Ecto neural progenitor cell (in vitro differentiated cells): ENCODE measurements at regions not wholly inside any gene's neighbourhood (a gene's known extent, or its start where the extent isn't known, plus 50 kb on each side); places are given as distances from the start of the nearest gene placed in this dataset.
"Not testable (repeated sequence)": the region's sequence is repeated elsewhere in the genome, so short reads cannot be mapped to it uniquely, and the experiment has no call there.

Experiments used
- DNase-seq: peaks from one replicate; pipeline ENCODE4 v3.0.0-alpha.2; 2018; ENCODE audit warnings: low spot score

DNA sequence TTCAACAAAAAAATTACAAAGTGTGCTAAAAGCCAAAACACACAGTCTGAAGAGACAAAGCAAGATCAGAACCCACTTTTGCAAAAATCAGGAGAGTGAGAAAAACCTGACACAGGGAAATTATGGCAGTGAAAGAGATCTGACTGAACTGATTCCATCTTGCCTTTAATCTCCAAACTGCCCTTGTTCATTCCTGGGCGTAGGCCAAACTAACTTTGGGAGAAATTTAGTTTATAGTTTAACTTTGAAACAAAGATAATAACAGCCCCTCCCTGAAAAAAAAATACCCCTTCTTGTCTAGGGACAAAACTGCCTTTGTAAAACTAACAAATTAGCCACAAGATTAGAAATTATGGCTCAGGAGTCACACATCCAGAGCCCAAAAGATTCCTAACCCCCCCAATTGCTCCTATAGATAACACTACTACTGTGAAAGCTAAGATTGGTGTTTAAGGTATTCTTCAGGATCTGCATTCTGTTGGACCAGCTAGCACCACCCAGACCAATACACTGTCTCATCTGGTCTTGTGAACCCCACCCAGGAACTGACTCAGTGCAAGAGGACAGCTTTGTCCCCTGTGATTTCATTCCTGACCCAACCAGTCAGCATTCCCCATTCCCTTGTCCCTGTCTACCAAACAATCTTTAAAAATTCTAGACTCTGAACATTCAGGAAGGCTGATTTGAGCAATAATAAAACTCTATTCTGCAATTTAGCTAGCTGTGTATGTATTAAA is 226.1 kb upstream of the SH3BP4 start:
- peak; percentile 12 for DNase-seq

DNA sequence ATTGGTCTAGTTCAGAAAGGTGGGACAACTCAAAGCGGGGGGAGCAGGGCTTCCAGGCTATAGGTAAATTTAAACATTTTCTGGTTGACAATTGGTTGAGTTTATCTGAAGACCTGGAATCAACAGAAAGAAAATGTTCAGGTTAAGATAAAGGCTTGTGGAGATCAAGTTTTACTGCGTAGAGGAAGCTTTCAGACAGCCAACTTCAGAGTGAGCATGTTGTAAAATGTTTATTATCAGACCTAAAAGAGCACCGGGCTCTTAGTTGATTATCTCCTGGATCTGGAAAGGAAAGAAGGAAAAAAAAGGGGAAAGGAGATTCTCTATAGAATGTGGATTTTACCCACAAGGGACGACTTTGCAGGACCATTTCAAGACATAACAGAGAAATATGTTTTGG is 227.0 kb upstream of the SH3BP4 start:
- no peak for DNase-seq

DNA sequence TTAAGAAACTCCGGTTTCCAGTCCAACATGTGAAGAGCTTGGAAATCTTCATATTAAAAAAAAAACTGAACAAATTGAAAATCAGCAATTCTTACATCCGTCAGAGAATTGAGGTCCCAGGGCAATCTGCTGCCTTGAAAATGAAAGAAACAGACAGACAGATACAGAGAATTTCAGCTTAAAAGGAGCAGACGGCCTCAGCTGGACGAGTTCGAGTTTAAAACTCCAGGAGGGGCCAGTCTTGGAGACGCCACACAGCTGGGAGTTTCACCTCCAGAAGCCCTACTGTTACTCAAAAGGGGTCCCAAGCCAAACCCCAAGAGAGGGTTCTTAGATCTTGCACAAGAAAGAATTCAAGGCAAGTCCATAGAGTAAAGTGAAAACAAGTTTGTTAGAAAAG is 226.5 kb upstream of the ARL4C start:
- DNase-seq, result peak; percentile 23

DNA sequence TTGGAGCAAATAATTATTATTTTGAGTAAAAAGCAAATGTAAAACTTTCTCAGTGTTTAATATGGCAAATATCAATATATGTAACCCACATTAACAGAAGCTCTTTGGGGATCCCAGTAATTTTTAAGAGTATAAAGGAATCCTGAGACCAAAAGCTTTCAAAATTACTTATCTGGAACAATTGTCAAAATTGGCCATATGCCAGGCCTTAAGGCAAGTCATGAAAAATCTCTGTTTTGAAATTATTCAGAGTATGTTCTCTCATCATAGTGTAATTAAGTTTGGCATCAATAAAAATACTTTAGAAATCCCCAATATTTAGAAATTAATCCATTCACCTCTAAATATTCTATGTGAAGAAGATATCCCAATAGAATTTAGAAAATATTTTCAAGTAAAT is 225.3 kb upstream of the ARL4C start:
- no peak for DNase-seq

DNA sequence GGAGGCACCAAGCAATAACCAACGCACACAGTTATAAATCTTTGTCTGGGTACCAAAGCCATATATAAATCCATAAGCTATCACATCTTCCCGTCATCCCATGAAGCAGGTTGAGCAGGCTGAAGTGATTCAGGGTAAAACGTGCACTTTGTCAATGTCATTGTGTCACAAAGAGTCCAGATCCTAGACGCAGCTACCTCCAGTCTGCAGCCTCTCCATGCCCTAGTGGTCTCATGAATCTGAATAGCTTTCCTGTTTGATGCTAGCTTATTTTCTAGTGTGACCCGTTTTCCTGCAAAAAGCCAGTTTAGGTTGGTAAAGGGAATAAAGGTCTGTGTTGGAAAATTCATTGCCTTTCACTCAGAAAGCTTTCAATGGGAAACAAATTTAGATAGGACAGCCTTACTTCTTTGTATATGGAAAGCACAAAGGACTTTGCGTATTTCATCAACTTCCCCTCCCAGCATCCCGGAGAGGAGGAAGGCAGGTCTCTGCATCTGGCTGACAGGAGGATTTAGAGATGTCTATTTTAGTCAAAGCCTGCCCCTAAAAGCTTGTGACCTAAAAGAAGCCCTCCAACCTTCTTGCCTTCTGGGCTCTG is 222.3 kb upstream of the ARL4C start:
- DNase-seq, result no peak

DNA sequence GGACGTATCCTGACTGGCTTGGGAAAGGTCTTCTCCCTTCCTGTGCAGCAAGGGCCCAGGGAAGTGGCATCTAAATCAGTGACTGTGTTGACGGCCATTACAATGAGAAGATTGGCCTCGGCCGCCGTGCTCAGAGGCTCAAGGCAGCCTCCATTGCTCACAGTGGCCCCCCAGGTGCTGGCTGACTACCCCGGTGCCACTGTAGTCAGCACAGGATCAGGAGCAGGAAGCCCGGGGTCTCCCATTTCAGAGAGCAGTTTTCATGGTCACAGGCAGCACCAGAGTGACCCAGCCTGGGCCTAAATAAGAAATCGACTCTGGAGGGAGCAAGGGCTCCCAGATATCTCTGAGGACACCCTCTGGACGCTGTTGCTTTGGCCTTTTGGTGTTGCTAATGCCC is 219.4 kb upstream of the ARL4C start:
- DNase-seq, result no peak

DNA sequence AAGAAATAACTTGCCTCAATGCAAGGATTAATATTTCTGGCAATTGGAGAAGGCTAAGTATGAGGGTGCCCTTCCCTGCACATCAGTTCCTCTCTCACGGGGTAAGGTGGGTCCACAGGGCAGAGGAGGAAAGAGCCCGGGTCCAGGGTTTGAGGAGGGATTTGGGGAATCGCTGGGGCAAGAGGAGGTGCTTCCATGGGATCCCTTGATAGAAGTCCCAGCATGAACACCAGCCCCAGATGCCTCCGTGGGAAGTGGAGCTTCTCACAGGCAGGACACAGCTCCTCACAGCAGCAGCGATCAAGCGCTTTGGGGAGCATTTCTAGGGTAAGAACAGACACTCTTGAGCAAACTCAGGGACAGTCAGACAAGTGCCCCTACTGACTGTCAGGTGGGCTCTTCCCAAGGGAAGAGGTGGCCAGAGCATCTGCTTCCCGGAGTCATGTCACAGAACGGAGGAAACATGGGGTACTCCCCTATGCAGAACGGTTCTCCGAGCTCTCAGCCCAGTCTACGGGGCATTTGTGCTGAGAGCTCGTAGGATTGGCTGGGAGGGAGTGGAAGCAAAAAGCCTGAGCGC is 218.9 kb upstream of the ARL4C start:
- DNase-seq, result peak; percentile 36

DNA sequence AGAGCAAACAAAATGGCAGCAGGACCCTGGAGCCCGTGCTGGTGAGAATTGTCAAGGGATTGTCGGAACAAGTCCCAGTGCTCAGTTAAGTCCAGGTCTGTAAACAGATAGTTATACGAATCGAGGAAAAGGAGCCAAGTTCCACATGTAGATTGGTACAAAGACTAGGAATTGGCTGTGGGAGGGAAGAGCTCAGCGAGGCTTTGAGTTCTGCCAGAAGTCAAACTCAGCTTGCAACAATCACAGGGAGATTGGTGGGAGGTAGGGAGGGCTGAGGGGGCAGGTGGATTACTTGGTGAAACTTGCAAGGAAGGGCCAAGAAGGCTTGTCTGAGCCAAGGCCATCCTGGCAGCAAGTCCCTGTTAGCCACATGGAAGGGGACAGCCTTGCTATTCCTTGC is 217.8 kb upstream of the ARL4C start:
- DNase-seq, result peak; percentile 24

DNA sequence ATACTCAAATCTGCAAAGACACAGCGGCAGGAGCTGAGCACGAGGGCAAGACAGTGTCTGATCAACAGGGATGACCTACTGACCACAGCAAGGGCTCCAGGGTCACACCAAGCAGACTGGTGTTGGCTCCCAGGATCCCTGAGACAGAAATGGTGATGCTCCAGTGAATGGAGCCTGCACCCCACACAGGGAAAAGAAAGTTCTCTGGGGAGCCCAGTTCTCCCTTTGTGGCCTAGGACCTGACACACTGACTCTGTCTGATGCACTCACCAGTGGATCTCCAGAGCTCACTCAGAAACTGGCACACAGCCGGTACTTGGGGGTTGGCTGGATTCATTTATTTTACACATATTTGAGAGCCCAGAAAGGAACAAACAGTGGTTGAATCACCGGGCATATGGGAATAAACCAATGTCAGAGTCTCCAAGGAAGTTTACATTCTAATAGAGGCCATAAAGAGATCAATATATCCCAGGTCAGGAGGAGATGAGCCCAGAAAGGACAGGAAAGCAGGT is 215.6 kb upstream of the ARL4C start:
- DNase-seq, result peak; percentile 24

DNA sequence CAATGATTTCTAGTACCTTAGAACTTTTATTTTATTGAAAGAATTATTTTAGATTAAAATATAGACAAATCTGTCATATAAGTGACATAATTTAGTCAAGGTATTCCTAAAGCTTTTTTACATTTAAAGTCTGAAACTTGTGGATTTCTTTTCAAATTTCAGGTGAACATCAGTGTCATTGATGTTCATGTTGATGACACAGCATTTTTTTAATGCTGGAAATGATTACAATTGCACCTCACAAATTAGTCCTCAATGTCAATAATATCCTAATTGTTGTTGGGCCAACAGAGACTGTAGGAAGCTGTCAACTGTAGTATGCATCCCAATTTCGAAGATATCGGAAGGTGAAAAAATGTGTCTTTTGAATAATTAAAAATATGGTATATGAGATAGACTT is 214.4 kb upstream of the ARL4C start:
- no peak for DNase-seq

DNA sequence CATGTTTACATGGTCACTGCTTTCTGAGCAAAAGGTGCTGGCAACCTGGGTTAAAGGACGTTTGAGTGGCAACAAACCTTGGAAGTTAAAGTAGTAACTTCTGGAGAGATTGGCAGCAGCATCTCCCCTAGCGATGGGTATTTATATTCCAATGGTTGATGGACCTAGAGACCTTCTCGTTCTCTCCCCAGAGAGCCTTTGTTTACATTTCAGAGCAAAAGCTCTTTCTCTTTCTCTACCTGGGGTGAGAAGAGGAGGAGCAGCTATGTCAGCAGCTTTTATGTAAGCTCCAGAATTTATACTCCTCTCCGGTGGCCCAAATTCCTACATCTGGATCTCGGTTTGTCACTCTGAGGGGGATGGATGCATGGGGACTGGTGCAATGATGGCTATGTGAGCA is 213.7 kb upstream of the ARL4C start:
- no peak for DNase-seq

DNA sequence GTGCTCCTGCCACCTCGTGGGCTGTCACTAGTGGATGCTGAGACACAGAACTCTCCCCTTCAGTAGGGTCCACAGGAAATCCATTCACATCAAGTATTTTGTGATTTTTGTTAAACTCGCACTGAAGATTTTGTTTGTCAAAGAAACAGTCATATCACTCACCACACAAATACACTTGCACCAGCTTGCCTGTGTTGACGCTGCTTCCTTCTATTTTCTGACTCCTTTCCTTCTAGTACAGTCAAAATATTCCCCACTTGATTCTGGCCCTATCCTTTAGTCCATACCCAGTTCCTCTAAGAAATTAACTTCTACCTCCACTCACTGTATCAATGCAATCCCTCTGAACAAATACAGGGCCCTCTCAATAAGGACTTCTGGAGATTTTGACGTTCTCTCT is 213.2 kb upstream of the ARL4C start:
- DNase-seq, result no peak

DNA sequence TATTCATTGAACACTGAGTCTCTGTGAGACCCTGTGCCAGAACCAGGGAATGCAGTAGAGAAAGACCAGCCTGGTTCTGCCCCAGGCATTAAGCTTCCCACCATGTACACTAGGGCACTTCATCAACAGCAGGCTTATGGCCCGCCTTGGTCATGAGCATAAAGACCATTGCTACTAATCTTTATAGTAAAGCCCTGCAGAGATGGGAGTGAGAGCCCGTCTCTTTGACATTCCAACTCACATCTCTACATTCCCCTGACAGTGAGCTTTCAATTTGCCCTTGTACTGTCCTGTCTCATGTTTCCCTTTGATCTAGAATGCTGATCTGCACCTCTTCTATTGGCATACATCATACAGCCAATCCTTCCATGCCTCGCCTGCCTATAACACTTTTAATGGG is 211.8 kb upstream of the ARL4C start:
- peak; percentile 21 for DNase-seq

DNA sequence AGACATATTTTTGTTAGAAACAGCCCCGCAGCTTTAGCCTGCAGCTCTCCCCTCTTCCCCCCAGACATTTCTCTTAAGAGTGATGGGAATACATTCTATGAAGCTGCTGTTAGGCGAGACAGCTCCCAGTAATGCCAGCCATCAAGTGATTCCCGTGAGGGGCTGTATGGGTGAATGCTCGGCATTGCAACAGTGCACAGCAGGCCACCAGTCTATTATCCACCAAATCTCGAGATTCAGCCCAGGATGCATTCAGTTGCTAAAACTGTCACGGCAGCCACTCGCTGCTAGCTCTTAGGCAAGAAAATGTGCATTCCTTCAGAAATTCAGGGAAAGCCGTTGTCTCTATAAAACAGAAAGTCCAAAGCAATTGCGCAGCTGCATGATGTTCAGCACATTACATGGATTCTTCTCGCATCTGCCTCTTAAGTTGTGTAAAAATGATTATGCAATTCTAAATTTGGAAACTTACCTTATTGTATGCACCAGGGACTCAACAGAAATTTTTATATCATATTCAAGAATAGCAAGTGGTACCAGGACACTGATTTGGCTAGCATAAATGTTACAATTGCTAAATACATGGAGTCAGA is 211.3 kb upstream of the ARL4C start:
- peak; percentile 43 for DNase-seq

DNA sequence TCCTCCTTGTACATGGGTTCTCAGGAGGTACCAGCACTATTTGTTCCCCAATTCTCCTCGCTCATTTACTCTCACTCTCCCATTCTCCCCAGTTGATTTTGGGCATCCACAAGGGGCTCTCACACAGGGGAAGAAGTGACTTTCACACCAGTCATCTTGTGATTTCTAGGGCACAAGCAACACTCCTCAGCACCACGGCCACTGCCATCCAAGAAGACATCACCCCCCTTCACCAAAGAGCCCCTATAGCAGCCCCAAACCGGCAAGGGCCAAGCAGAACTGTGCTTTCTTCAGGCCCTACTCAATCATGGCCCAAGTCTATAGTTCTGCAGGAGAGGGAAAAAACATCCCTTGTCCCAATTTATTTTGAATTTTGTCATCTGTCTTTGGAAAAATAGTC is 209.2 kb upstream of the ARL4C start:
- DNase-seq, result peak; percentile 5

DNA sequence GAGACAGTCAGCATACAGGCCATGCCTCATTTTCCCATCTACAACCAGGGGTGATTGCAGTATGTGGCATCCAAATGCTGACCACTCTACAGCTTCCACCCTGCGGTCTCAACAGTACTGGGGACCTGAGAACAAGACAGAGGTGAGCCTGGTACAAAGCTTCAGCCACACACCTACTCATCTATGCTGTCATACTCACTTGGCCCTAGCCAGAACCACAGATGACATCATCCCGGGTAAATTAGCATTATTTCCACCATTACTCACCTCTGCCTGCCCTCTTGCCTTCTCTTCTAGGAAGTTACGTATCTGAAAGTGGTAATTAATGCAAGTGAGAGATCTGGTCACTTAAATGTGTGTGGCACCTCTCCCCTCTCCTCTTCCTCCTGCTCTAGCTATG is 208.2 kb upstream of the ARL4C start:
- DNase-seq, result peak; percentile 42

DNA sequence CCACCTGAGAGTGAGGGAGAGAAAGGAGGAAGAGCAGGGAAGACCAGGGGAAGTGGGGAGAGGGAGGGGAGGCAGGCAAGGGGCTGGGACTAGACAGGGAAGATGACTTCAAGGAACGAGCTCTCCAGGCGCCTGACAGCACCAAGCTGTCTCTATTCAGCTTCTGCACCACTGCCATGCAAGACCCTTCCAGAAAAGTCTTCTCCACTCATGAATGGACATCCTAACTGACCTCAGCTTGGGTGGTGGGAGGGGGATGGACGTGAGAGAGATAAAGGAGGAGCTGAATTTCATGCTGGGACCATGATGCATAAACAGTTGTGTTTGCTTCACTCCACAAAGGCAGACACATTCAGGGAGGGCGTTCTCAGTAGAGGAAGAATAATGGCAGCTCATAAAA is 206.4 kb upstream of the ARL4C start:
- peak; percentile 10 for DNase-seq

DNA sequence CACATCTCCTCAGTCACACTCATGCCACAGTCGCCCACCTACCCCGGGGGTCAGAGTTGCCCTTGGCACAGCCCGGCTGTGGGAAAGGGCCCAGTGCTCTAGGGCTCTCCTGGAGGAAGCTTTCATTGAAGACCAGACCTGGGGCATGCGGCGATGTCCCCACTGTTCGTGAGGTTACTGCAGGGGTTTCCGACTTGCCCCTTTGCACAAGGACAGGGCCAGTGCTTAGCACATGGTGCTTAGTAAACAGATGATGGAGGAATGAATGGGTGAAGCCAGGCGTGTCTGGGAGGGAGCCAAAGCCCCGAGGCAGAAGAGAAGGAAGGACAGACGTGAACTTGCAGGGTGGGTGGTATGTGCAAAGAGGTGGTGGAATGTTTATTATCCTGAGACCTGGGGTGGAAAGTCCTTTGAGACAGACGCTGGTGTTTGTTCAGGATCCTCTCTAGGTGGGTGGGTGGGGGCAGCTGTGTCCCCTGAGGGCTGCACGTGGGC is 205.9 kb upstream of the ARL4C start:
- DNase-seq, result peak; percentile 40

DNA sequence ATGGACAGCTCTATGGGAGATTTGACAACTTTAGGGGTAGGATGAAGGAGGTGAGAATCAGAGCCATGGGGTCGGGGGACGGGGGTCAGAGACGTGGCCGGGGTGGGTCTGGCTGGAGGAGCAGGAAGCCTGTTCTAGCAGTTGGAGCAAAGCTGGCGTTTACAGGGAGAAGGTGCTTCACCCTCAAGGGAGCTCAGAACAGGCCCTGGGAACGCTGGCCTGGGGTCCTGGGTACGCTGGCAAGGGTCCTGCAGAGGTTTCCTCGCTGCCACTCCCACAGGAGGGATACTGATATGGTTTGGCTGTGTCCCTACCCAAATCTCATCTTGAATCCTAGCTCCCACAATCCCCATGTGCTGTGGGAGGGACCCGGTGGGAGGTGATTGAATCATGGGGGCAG is 205.0 kb upstream of the ARL4C start:
- DNase-seq, result peak; percentile 37

DNA sequence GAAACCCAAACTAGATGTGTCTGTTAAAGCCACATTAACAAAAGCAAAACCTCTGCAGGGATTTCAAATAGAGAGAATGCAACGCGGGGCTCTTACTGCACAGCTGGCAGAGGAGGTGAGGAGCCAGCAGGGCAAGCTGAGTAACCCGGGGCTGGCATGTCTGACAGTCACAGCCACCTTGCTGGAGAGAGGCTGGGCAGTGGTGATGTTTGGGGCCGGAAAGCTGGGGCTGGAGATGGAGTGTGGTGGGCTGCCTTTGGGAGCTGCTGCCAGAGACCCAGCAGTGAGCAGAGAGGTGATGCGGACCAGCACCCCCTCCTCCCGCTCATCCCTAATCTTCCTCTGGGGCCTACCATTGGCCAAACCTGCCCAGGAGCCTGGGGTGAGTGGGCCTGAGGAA is 204.5 kb upstream of the ARL4C start:
- peak; percentile 28 for DNase-seq

DNA sequence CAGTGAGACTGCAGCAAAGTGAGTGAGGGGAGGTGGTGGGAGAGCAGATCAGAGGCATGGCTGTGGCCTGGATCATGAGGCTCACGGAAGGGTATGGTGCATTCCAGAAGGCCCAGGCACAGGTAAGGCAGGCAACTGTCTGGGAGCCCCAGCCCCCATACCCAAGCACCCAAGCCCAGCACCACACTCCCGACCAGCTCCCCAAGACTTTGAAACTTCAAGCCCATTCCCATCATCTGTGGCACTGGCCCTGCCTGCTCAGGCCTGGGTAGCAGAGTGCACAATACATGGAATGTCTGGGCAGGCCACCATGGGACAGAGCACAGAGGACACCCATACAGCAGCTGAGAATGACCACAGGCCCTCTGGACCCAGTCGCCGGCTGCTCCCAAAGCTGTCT is 202.6 kb upstream of the ARL4C start:
- peak; percentile 20 for DNase-seq

DNA sequence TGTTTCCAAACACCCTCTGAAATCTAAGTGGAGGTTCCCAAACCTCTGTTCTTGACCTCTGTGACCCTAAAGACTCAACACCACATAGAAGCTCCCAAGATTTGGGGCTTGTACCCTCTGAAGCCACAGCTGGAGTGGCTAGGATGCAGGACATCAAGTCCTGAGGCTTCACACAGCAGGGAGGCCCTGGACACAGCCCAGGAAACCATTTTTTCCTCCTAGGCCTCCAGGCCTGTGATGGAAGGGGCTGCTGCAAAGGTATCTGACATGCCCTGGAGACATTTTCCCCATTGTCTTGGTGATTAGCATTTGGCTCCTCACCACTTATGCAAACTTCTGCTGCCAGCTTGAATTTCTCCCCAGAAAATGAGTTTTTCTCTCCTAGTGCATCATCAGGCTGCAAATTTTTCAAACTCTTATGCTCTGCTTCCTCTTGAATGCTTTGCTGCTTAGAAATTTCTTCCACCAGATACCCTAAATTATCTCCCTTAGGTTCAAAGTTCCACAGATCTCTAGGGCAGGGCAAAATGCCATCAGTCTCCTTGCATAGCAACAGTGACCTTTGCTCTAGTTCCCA is 200.5 kb upstream of the ARL4C start:
- DNase-seq, result not testable (repeated sequence)

DNA sequence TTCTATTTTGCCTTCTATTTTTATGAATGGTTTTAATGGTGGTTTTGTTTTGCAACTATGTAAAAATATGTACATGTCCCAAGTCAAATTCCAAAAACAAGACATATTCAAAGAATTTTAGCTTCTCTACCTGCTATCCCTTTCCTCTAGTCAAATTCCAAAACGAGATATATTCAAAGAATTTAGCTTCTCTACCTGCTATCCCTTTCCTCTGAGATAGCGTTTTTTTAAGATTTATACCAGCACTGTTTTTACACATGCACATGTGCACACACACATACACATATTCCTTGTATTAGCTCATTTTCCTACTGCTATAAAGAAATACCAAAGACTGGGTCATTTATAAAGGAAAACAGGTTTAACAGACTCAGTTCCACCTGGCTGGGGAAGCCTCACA is 199.1 kb upstream of the ARL4C start:
- DNase-seq, result no peak
